ENCODE measurements at regions not wholly inside any gene's neighbourhood (a gene's known extent, or its start where the extent isn't known, plus 50 kb on each side); places are given as distances from the start of the nearest gene placed in this dataset.
"Not testable (repeated sequence)": the region's sequence is repeated elsewhere in the genome, so short reads cannot be mapped to it uniquely, and the experiment has no call there.

- no peak for DNase-seq (ENCODE audit: low spot score)
These were observed 149.8 kb upstream of the SFSWAP start for GRCh38 chr12:131561051-131561450.

GRCh38 chr12:131561891-131562684, 148.8 kb upstream of the SFSWAP start:
- no peak for DNase-seq (ENCODE audit: low spot score)

GRCh38 chr12:131564138-131564727, 146.7 kb upstream of the SFSWAP start:
- not testable (repeated sequence) for DNase-seq (ENCODE audit: low spot score)

DNA sequence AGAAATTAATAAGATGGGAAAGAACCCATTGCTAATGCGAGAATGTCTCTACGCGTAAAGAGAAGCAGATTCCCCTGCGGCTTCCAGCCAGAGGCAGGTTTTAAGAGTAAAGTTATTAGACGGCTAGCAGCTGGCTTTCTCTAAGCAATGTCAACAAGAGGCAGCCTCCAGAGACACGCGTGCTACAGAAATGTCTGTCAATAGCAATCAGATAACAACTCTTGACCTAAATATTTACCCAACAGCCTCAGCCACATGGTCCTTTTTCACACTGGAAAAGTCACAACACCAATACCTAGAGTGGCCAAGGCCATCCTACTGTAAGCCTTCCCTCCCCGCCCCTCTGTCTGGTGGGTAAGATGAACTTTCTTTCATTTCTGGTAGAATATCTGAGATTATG, 146.0 kb upstream of the SFSWAP start:
- DNase-seq (ENCODE audit: low spot score) = no peak

DNA sequence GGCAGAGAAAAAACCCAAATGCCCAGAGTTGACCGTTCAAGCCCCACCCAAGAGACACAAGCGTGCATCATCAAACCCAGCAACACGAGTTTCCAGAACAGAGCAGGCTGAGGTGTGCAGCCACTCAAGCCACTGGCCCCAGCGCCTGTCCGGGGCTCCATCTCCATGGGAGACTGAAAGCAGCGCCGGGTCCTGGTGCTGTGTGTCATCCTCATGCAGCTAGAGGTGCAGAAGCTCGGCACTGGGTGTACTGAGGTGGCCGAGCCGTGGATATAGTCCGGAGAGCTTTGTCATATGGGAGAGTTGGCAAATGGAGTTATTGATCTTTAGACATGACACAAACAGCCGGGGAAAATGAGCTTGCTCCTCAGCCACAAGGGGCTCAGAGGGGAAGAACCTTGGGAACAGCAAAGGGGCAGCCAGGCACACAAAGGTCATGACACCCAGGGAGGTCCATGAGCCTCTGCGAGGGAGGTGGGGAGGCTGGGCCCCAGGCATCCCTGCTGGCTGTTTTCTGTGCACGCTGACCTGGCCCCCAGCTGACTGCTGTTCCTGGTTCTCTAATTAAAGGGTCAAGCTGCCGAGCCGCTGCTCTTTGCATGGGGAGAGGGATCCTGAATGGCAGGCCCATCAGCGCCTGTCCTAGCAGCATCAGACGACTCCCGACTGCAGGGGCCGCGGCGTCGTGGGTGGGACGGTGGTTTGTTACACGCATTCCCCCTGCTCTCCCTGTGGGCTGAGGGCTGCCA, 145.4 kb upstream of the SFSWAP start:
- DNase-seq (ENCODE audit: low spot score) = no peak

GRCh38 chr12:131568336-131568735, 142.6 kb upstream of the SFSWAP start:
- no peak for DNase-seq (ENCODE audit: low spot score)

DNA sequence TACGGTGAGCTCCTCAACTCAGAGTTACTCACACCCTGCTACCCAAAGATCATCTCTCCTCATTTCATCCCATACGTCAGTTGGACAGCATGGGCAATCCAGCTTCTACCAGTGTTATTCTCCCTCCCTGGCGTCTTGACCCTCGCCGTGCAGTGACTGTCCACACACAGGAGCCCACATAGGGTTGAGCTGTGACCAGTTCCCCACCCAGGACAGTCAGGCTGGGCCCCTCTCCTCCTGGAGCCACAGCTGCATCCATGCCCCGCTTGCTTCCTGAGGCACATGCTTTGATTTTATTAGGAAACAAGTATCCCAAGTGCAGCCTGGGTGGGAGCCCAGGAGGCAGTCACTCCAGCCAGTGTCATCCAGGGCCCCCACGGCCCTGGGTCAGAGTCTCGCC, 140.3 kb upstream of the SFSWAP start:
- no peak for DNase-seq (ENCODE audit: low spot score)

GRCh38 chr12:131571827-131572226, 139.1 kb upstream of the SFSWAP start:
- no peak for DNase-seq (ENCODE audit: low spot score)

GRCh38 chr12:131572626-131573025, 138.3 kb upstream of the SFSWAP start:
- DNase-seq (ENCODE audit: low spot score) = no peak

DNA sequence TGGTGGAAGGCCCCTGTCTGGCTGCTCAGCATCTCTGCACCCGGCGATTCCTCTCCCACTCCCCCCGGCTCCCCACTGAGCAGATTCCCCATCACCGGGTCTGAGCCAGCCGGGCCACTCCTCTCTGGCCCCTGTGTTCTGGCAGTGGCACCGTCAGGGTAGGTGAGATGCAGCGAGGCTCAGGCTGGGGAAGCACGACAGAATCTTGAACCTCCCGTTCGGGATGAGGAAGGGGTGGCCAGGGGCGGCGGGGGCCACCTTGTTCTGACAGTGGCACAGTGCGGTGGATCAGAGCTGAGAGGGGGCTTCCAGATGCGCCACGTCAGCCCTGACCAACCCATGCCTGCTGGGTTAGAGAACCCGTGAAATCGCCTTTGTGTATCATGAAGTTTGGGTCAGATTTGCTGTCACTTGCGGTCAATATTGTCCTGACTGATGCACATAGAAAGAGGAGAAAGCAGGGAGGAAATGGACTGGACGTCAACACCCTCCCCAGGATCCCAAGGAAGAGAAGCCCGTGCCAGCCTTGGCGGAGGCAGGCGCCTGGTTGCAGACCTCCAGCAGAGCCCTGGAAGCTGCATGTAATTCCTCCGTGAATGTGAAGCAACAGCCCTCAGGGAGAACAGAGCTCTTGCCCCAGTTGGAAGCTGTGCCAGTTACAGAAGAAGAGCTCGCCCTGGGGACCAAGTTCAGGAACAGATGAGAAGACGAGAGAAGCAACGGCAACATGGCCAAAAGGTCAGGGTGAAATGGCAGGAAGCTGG, 137.1 kb upstream of the SFSWAP start:
- no peak for DNase-seq (ENCODE audit: low spot score)

DNA sequence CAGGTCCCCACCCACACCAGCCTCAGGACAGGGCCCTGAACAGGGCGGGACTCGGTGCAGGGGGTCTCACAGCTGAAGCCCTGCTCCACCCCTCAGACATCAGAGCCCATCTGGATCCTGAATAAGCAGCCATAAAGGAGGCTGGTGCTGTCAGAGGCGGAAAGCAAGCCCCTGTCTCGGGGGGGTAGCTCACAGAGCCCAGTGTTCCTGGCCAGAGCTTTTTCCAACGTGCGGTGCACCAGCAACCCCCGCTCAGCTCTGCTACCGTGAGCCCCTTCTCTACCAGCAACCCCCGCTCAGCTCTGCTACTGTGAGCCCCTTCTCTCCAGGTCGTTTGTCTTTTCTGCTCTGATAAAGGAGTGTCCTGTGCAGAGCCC, 136.5 kb upstream of the SFSWAP start:
- DNase-seq (ENCODE audit: low spot score) = no peak

- DNase-seq (ENCODE audit: low spot score) = no peak
These were observed 135.5 kb upstream of the SFSWAP start for GRCh38 chr12:131575371-131575770.

- DNase-seq (ENCODE audit: low spot score) = peak; percentile 96
These were observed 134.2 kb upstream of the SFSWAP start for GRCh38 chr12:131576734-131577133.

DNA sequence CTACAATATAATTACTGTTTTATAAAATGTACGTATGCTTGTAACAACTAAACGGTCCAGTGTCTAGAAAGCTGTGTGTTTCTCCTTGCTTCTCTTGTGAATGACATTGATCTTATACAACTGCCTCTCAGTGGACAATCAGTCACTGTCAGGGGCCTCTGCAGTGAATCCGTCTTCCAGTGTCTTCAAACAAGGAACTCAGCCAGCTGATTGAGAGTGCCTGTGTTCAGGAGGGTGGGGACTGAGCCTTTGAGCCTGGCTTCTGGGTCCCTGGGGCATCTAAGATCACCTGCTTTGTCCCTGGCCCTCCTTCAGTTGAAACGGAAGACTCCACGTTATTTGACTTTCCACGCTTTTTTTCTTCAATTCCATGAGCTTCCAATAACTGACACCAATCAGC, 133.1 kb upstream of the SFSWAP start:
- no peak for DNase-seq (ENCODE audit: low spot score)

DNA sequence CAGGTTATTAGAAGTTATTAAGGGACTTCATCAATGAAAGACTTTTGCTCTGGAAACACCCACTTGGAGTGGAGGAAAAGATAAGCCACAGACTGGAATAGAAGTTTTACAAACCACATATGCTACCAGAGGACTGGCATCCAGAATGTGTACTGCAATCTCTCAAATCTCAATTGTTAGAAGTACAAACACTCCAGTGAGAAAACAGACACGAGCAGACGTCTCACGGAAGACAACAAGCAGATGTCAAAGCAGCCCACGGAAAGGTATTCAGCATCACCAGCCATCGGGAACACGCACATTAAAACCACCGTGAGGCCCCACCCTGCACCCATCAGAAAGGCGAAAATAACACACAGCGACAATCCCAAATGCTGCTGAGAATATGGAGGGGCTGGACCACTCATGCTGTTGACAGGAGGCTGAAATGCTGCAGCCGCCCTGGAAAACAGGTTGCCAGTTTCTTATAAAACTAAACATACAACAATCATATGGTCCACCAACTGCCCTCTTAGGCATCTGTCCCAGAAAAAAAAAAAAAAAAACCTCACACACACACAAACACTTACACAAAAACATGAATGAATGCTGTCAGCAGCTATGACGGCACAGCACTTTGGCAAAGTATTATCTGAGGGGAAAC, 131.9 kb upstream of the SFSWAP start:
- DNase-seq (ENCODE audit: low spot score) = no peak

DNA sequence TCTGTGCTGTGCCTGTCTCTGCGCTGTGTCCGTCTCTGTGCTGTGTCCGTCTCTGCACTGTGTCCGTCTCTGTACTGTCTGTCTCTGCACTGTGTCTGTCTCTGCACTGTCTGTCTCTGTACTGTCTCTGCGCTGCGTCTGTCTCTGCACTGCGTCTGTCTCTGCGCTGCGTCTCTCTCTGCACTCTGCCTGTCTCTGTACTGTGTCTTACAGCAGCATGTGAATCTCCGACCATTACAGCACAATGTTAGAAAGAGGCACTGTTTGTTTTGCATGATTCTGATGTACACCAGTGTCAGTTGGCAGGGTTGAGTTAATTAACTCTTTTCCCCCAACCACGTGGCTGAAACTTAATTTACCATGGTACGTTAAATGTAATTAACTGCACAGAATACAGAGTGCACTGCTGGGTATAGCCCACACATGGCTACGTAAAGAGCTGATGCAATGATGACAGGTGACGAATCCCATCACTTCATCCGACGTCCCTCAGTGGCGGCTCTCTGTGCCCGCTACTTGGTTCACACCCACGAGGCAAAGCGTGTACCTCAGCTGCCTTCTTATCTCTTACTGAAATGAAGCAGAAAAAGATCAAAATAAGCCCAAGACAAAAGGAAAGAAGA, 127.7 kb upstream of the SFSWAP start:
- DNase-seq (ENCODE audit: low spot score) = no peak

DNA sequence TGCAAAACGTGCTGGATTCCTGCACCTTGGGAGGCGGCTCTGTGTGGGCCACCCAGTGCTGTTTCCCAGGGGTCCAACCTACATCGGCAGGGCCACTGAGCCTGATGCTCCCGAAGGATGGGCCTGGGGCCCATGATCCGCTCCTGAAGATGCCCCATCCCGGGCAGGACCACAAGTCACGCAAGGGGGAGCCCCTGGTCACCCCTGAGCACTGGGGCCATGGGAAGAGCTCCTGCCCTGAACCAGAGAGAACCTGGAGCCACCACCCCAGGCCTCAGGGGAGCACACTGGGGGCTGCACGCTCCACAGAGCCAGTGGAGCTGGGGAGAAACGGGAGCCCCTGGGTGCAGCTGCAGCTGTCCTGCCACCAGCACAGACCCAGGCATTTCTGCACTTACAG, 124.6 kb upstream of the SFSWAP start:
- DNase-seq (ENCODE audit: low spot score) = no peak

DNA sequence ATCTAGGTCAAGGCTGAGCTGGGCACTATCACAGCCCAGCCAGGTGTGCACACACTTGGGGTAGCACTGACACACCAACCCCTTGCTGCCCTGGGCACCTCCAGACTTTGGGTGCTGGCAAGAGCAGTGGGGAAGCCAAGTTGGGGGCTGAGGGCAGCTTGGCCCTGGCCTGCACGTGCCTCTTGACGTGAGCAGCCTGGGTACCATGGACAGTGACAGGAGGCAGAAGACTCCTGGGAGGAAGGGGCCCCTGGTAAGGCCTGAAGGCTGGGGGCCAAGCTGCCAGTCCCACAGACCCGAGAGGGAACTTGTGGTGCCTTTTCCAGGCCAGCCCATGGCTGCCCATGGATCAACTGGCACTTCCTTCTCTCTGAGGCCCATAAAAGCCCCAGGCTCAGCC, 124.1 kb upstream of the SFSWAP start:
- DNase-seq (ENCODE audit: low spot score) = no peak

DNA sequence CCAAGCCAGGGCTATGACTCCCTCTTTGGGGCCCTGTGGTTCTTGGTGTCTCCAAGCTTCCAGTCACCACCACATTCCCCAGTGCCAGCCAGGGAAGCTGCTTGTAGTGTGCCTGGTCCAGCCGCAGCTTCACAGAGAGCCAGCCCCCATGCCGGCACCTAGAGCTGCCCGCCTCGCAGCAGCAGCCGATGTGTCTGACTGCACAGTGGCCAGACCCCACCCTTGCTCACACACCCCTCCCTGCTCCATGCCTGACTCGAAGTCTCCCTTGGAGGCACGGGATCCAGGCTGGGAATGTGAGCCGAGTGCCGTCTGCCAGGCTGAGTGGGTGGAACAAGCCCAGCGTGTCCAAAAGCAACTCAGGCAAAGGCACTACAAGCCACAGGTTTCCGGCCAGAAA, 123.3 kb upstream of the SFSWAP start:
- no peak for DNase-seq (ENCODE audit: low spot score)

GRCh38 chr12:131589221-131589897, 121.5 kb upstream of the SFSWAP start:
- DNase-seq (ENCODE audit: low spot score) = no peak
